ENCODE measurements at regions not wholly inside any gene's neighbourhood (a gene's known extent, or its start where the extent isn't known, plus 50 kb on each side); places are given as distances from the start of the nearest gene placed in this dataset.

DNA sequence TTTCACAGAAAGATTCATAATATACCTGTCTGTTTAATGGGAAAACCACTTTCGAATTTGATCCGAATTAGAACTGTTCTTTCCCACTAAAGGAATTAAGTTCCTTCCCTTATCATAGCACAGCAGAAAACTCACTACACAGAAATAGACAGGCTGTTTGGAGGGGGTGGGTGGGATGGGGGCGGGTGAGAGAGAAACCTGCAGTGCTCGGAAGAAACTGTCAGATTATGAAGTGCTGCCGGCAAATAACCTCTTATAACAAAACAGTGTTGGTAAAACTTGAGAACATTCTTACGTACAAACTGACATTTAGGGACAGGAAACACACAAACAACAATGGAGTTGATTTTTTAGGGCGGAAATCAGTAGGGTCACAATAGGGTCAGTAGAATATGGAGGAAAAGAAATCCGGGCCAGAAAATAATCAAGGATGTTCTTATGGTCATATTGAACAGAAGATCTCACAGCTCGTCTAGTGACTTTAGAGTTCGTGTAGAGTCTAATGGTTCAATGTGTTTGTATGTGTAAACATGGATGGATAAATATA lies 756.0 kb upstream of the LRATD1 start:
- H3K27me3 Mint-ChIP-seq (ENCODE audit: low read depth), result no peaks in the 10 kb centered on the region
- H3K36me3 Mint-ChIP-seq (ENCODE audit: low read depth), result no peaks in the 10 kb centered on the region
- no peaks in the 10 kb centered on the region for H3K4me1 Mint-ChIP-seq (ENCODE audit: low read depth)
- peaks cover 11% of the 10 kb centered on the region for H3K9me3 Mint-ChIP-seq
- H3K27ac Mint-ChIP-seq, result no peak overlapping the region
- H3K4me3 Mint-ChIP-seq, result no peak overlapping the region

DNA sequence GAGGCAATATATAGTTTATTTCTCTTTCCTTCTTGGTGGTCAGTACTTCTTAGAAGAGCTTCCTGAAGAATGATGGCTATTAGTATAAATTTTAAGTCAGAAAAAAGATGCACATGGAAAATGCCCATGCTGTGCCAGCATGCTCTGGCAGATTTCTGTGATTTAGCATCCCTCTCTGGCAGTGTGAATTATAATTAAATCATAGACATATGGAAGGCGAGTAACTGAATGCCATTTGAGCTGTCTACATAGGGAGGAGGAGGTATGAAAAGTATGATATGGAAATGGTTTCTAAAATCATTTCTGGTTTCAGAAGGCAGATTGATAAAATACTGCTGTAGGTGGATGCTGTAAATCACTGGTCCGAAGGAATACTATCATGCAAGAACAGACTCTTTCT lies 754.9 kb upstream of the LRATD1 start:
- Mint-ChIP-seq H3K36me3 (ENCODE audit: low read depth) (no peaks in the 10 kb centered on the region), H3K4me3 (no peak overlapping the region), H3K27ac (no peak overlapping the region), H3K27me3 (ENCODE audit: low read depth) (no peaks in the 10 kb centered on the region), H3K4me1 (ENCODE audit: low read depth) (no peaks in the 10 kb centered on the region), H3K9me3 (peaks cover 10% of the 10 kb centered on the region)

DNA sequence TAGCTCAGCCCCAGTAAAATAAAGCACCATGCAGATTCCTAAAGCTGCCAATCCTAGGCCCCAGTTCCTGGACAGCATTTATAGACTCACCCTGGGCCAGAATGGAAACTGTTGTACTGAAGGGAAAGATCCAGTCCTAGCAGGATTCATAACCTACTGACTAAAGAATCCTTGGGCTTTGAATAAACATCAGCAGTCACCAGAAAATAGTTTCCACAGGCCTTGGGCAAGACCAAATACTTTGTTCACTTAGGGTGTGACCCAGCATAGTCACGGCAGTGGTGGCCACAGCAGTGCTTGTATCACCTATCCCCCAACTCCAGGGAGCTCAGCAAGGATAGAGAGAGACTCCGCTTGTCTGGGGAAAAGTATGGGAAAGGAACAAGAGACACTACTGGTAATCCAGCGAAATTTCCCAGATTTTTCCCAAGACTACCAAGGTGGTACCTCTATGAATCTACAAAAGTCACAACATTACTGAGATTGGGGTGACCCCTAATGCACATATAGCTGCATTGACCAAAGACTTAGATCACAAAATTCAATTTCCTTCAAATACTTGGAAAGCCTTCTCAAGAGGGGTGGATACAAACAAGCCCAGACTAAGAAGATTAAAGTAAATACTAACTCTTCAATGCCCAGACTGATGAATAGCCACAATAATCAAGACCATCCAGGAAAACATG lies 748.1 kb upstream of the LRATD1 start:
- H3K4me1 Mint-ChIP-seq (ENCODE audit: low read depth), result no peaks in the 10 kb centered on the region
- H3K36me3 Mint-ChIP-seq (ENCODE audit: low read depth), result no peaks in the 10 kb centered on the region
- peaks cover 7% of the 10 kb centered on the region for H3K9me3 Mint-ChIP-seq
- H3K4me3 Mint-ChIP-seq, result no peak overlapping the region
- no peaks in the 10 kb centered on the region for H3K27me3 Mint-ChIP-seq (ENCODE audit: low read depth)
- H3K27ac Mint-ChIP-seq, result no peak overlapping the region

DNA sequence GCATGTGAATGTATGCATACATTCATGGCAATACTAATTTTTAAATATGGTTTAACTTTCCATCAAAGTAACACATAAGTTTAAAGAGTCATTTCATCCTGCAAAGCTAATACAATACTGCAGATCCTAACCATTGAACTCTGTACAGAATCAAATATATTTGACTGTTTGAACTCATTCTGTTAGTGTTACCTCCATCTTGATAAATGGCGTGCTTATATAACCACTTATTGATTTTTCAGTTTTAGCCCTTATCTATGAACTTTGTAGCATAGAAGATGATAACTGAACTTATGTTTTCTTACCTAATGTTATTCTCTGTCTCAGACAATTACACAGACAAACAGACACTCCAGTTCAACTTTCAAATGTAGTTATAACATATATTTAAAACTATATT lies 731.0 kb upstream of the LRATD1 start:
- Mint-ChIP-seq H3K36me3 (ENCODE audit: low read depth) (no peaks in the 10 kb centered on the region), H3K4me1 (ENCODE audit: low read depth) (no peaks in the 10 kb centered on the region), H3K4me3 (no peak overlapping the region), H3K27ac (no peak overlapping the region), H3K9me3 (peaks cover 7% of the 10 kb centered on the region), H3K27me3 (ENCODE audit: low read depth) (no peaks in the 10 kb centered on the region)

DNA sequence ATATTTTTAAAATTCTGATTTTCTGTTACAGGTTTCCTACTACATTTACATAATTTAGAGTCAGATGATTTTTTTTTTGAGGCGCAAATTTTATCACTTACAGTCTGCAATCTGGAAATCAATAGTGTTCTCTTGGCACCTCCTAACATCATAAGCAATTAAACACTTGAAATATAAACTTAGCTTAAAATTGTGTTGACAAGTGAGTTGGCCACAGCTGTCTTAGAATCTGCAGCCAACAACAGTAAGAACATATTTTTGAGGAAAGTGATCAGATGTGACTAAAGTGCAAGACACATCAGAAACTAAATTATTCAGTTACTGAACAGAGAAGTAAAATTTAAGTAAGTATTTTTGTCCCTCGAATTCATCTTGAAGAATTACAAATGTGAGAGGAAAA lies 726.7 kb upstream of the LRATD1 start:
- Mint-ChIP-seq H3K9me3 (no peaks in the 10 kb centered on the region), H3K36me3 (ENCODE audit: low read depth) (no peaks in the 10 kb centered on the region), H3K4me3 (no peak overlapping the region), H3K27me3 (ENCODE audit: low read depth) (no peaks in the 10 kb centered on the region), H3K4me1 (ENCODE audit: low read depth) (no peaks in the 10 kb centered on the region), H3K27ac (no peak overlapping the region)

DNA sequence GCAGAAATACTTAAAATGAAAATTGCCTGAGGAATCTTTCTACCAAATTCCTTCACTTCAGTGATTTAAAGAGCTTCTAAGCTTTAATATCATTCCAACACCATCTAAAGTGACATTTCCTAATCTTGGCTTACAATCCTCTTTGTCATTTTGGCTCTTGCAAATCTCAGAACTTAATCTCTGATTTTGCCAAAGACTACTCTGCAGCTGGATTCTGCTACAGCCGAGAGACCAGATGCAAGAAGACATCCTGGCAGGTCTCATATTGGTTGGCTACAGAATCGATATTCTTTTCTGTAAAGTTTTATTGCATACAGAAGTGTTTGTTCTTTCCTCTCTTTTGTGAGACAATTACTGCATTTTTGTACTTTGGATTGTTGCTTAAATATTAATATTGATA lies 716.5 kb upstream of the LRATD1 start:
- no peaks in the 10 kb centered on the region for H3K36me3 Mint-ChIP-seq (ENCODE audit: low read depth)
- no peaks in the 10 kb centered on the region for H3K27me3 Mint-ChIP-seq (ENCODE audit: low read depth)
- H3K9me3 Mint-ChIP-seq, result peaks cover 10% of the 10 kb centered on the region
- no peak overlapping the region for H3K4me3 Mint-ChIP-seq
- no peak overlapping the region for H3K27ac Mint-ChIP-seq
- no peaks in the 10 kb centered on the region for H3K4me1 Mint-ChIP-seq (ENCODE audit: low read depth)

DNA sequence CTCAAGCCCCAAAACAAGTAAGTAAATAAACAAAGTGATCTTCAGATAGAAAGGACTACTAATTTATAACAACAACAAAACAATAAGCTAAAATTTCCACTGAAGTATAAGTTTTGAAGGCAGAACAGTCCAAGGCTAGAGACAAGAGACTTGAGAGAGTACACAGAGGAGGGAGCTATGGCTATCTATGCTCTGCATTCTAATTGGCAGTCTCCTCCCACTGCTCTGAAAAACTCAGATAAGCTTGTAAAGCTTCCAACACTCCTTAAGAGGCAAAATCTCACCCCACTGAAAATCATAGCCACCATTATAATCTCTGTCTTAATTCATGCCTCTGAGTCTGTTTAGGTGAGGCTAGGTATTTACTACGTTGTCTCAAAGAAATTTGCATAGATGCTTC lies 714.6 kb upstream of the LRATD1 start:
- Mint-ChIP-seq H3K36me3 (ENCODE audit: low read depth) (no peaks in the 10 kb centered on the region), H3K27ac (no peak overlapping the region), H3K9me3 (peaks cover 17% of the 10 kb centered on the region), H3K4me3 (no peak overlapping the region), H3K4me1 (ENCODE audit: low read depth) (no peaks in the 10 kb centered on the region), H3K27me3 (ENCODE audit: low read depth) (no peaks in the 10 kb centered on the region)

DNA sequence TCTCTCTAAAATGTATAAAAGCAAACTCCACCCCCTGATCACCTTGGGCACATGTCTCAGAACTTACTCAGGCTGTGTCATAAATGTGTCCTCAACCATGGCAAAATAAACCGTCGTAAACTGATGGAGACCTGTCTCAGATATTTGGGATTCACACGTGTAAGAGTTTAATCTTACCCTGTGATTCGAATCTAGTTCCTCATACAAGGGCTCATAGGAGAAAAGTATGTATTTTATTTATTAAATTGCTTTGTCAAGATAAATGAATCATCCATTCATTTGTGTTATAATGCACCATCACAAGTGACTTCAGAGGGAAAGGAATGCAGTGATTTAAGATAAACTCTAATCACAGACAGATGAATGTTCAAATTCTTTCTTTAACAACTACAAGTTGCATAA lies 712.5 kb upstream of the LRATD1 start:
- no peaks in the 10 kb centered on the region for H3K27me3 Mint-ChIP-seq (ENCODE audit: low read depth)
- no peak overlapping the region for H3K27ac Mint-ChIP-seq
- no peak overlapping the region for H3K4me3 Mint-ChIP-seq
- no peaks in the 10 kb centered on the region for H3K36me3 Mint-ChIP-seq (ENCODE audit: low read depth)
- peaks cover 29% of the 10 kb centered on the region for H3K9me3 Mint-ChIP-seq
- no peaks in the 10 kb centered on the region for H3K4me1 Mint-ChIP-seq (ENCODE audit: low read depth)

DNA sequence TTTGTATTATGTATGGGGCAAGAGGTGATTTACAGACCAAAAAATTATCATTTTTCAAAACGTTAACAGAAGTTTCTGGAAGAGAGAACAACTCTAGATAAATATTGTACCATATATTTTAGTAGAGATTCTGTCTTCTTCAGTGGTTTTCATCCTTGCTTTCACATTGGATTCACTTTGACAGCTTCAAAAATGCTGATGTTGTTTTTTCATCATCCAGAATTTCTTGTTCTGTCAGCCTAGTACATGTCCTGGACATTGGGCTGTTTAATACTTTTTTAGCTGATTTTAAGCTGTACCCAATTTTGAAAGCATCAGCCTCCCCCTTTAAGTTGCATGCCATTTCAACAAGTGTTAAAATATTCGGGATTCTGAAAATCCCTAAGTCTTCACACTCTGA lies 711.3 kb upstream of the LRATD1 start:
- Mint-ChIP-seq H3K27me3 (ENCODE audit: low read depth) (no peaks in the 10 kb centered on the region), H3K36me3 (ENCODE audit: low read depth) (no peaks in the 10 kb centered on the region), H3K27ac (no peak overlapping the region), H3K9me3 (peaks cover 29% of the 10 kb centered on the region), H3K4me1 (ENCODE audit: low read depth) (no peaks in the 10 kb centered on the region), H3K4me3 (no peak overlapping the region)

DNA sequence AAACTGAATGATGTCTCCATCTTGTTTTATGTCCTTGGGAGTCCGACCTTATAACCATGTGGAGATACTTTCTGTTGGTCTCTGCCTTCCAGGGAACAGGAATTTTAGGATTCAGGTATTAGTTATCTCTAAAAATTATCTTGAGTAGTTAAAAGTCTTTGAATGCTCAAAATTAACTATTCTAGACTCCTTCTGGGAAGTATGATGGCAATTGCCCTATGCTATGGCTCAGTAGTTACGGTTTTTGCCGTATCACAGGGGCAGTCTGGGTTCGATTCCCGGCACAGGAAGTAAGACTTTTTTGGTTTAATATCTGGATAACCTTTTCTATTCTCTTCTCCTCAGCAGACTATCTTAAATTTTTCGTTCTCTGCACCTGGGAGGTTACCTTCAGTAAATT lies 708.7 kb upstream of the LRATD1 start:
- H3K4me1 Mint-ChIP-seq (ENCODE audit: low read depth), result no peaks in the 10 kb centered on the region
- H3K27ac Mint-ChIP-seq, result no peak overlapping the region
- peaks cover 40% of the 10 kb centered on the region for H3K9me3 Mint-ChIP-seq
- no peaks in the 10 kb centered on the region for H3K36me3 Mint-ChIP-seq (ENCODE audit: low read depth)
- H3K27me3 Mint-ChIP-seq (ENCODE audit: low read depth), result no peaks in the 10 kb centered on the region
- no peak overlapping the region for H3K4me3 Mint-ChIP-seq

DNA sequence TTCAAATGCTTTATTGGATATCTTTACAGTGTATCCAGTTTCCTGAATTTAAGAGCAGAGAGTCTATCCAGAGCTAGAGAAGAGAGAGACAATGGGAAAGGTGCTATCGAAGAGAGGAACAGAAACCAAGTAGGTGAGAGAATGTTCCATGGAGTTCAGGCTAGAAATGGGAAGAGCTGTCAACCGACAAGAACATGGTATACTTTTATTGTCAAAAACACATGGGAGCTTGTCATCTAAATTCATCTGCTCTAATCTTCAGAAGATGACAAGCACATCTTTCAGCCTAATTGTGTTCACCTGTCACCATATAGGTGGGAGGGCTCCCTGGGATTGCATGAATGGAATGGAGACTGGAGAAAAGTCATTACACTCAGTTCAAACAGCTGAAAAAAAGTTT lies 690.4 kb upstream of the LRATD1 start:
- Mint-ChIP-seq H3K36me3 (ENCODE audit: low read depth) (no peaks in the 10 kb centered on the region), H3K27me3 (ENCODE audit: low read depth) (no peaks in the 10 kb centered on the region), H3K4me1 (ENCODE audit: low read depth) (no peaks in the 10 kb centered on the region), H3K27ac (no peak overlapping the region), H3K9me3 (peaks cover 4% of the 10 kb centered on the region), H3K4me3 (no peak overlapping the region)

DNA sequence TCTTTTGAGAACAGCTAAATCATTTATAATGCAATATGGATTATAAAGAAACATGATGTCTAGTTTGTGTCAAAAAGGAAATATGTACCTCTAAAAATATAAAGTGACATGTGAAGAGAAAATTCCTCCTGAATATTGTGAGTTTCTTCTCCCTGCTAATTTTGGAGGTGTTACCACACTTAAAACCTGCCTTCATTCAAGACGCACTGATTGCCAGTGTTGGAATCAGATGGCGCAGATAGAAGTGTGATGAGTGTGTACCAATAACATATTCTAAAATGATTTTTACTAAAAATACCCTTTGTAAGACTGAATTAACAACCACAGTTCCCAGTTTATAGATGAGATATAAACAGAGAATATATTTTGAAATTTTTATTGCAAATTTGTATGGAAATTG lies 681.8 kb upstream of the LRATD1 start:
- H3K4me3 Mint-ChIP-seq, result no peak overlapping the region
- H3K27ac Mint-ChIP-seq, result no peak overlapping the region
- no peaks in the 10 kb centered on the region for H3K36me3 Mint-ChIP-seq (ENCODE audit: low read depth)
- peaks cover 17% of the 10 kb centered on the region for H3K9me3 Mint-ChIP-seq
- no peaks in the 10 kb centered on the region for H3K4me1 Mint-ChIP-seq (ENCODE audit: low read depth)
- H3K27me3 Mint-ChIP-seq (ENCODE audit: low read depth), result no peaks in the 10 kb centered on the region

DNA sequence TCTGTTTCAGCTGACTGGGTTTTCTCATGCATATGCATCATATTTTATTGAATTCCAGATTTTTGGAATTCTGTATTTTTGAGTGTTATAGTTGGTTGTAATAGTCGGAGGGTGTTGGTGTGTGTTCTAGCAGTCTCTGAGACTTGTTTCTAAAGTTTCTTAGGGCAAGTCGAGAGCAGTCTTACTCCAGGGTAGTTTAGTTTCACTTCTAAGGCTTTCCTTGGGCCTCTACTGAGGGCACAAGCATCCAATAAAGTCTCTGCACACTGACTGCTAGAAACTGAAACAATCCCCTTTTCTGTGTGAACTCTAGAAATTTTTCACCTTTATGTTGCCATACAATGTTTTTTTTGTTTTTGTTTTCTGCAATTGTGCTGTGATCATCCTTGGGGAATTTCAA lies 663.7 kb upstream of the LRATD1 start:
- H3K27ac Mint-ChIP-seq, result no peak overlapping the region
- H3K36me3 Mint-ChIP-seq (ENCODE audit: low read depth), result no peaks in the 10 kb centered on the region
- H3K4me1 Mint-ChIP-seq (ENCODE audit: low read depth), result no peaks in the 10 kb centered on the region
- no peak overlapping the region for H3K4me3 Mint-ChIP-seq
- H3K27me3 Mint-ChIP-seq (ENCODE audit: low read depth), result no peaks in the 10 kb centered on the region
- H3K9me3 Mint-ChIP-seq, result peaks cover 13% of the 10 kb centered on the region

DNA sequence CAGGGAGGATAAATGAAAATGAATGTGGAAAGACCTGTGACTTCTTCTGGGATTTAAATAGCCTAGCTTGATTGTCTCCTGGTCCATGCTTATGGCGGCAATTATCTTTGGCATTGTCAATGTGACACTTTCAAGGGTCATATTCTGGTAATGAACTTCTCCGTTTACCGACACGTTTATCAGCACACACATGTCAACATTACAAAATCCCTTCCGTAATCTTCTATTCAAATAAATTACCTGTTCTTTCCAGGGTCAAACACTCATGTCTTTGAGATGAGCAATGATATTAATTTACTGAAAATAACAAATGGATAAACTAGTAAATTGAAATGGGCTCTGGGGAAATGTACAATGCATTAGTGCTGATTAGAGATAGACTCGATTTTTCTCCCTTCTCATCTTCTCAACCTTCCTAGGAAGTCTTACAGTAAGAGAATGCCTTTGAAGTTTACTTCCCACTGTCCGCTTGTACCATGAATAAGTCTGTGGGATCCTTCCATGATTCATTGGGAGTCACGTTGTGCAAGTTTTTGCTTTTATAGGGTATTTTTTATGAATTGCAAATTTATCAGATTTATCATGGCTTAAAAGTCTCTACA lies 646.3 kb upstream of the LRATD1 start:
- Mint-ChIP-seq H3K4me1 (ENCODE audit: low read depth) (no peaks in the 10 kb centered on the region), H3K27ac (no peak overlapping the region), H3K9me3 (peaks cover 23% of the 10 kb centered on the region), H3K4me3 (no peak overlapping the region), H3K36me3 (ENCODE audit: low read depth) (no peaks in the 10 kb centered on the region), H3K27me3 (ENCODE audit: low read depth) (no peaks in the 10 kb centered on the region)

DNA sequence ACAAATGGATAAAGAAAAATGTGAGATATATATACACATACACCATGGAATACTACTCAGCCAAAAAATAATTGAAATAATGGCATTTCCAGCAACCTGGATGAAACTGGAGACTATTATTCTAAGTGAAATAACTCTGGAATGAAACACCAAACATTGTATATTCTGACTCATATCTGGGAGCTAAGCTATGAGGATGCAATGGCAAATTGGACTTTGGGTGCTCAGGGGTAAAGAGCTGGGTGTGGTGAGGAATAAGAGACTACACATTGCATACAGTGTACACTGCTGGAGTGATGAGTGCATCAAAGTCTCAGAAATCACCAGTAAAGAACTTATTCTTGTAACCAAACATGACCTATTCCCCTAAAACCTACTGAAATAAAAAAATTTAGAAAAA lies 636.0 kb upstream of the LRATD1 start:
- no peak overlapping the region for H3K27ac Mint-ChIP-seq
- peaks cover 34% of the 10 kb centered on the region for H3K9me3 Mint-ChIP-seq
- no peak overlapping the region for H3K4me3 Mint-ChIP-seq
- H3K27me3 Mint-ChIP-seq (ENCODE audit: low read depth), result no peaks in the 10 kb centered on the region
- H3K4me1 Mint-ChIP-seq (ENCODE audit: low read depth), result no peaks in the 10 kb centered on the region
- H3K36me3 Mint-ChIP-seq (ENCODE audit: low read depth), result no peaks in the 10 kb centered on the region

Measured in T-helper 1 cell treated with Interleukin-12 subunit alpha and Interleukin-12 subunit beta and Interleukin-4 antibody, amounts not matched to agents 30 μg/mL and 1 μg/mL, for 36 hours (primary cell).